Muscle of back (tissue), 3 donors: ENCODE measurements at regions not wholly inside any gene's neighbourhood (a gene's known extent, or its start where the extent isn't known, plus 50 kb on each side); places are given as distances from the start of the nearest gene placed in this dataset.
"Not testable (repeated sequence)": the region's sequence is repeated elsewhere in the genome, so short reads cannot be mapped to it uniquely, and the experiment has no call there.

ENCODE experiments used
- DNase-seq, 3 donors: peaks; one replicate each; pipeline versions ENCODE4 v3.0.0 to v3.0.0-alpha.2; 2013

GRCh38 chr2:167792126-167792525 is 455.3 kb downstream of the STK39 start:
- no peak for DNase-seq

- no peak for DNase-seq
Measured at GRCh38 chr2:167790781-167791450, 456.5 kb downstream of the STK39 start.

GRCh38 chr2:167790189-167790588 is 457.2 kb downstream of the STK39 start:
- no peak for DNase-seq

GRCh38 chr2:167787562-167787961 is 459.8 kb downstream of the STK39 start:
- no peak for DNase-seq

- no peak for DNase-seq
Measured at GRCh38 chr2:167787021-167787420, 460.4 kb downstream of the STK39 start.

GRCh38 chr2:167785606-167786216 is 461.7 kb downstream of the STK39 start:
- DNase-seq = no peak

GRCh38 chr2:167784084-167784425 is 463.3 kb downstream of the STK39 start:
- no peak for DNase-seq

- DNase-seq = peak in 2 of 3 donors; percentile 5 to 19
Measured at GRCh38 chr2:167783261-167784083, 463.9 kb downstream of the STK39 start.

GRCh38 chr2:167781629-167782028 is 465.8 kb downstream of the STK39 start:
- DNase-seq = not testable (repeated sequence)

- DNase-seq = no peak
Measured at GRCh38 chr2:167776359-167776758, 471.0 kb downstream of the STK39 start.

- no peak for DNase-seq
Measured at GRCh38 chr2:167771628-167772027, 475.8 kb downstream of the STK39 start.

GRCh38 chr2:167769020-167769419 is 478.4 kb downstream of the STK39 start:
- DNase-seq = no peak

- DNase-seq = no peak
Measured at GRCh38 chr2:167767830-167768229, 479.6 kb downstream of the STK39 start.

- DNase-seq = no peak
Measured at GRCh38 chr2:167764772-167765341, 482.5 kb downstream of the STK39 start.

GRCh38 chr2:167761465-167762136 is 485.8 kb downstream of the STK39 start:
- no peak for DNase-seq

GRCh38 chr2:167759531-167759930 is 487.9 kb downstream of the STK39 start:
- DNase-seq = no peak

- DNase-seq = peak in 1 of 3 donors; percentile 10
Measured at GRCh38 chr2:167758292-167758691, 489.1 kb downstream of the STK39 start.

- DNase-seq = no peak
Measured at GRCh38 chr2:167756446-167756845, 490.9 kb downstream of the STK39 start.

GRCh38 chr2:167753142-167753541 is 494.3 kb downstream of the STK39 start:
- DNase-seq = no peak

GRCh38 chr2:167752734-167753133 is 494.7 kb downstream of the STK39 start:
- no peak for DNase-seq

- peak in 1 of 3 donors; percentile 32 for DNase-seq
Measured at GRCh38 chr2:167750675-167751074, 496.7 kb downstream of the STK39 start.

- no peak for DNase-seq
Measured at GRCh38 chr2:167749660-167750059, 497.7 kb downstream of the STK39 start.
